Activated naive CD4-positive, alpha-beta T cell treated with anti-CD3 and anti-CD28 coated beads, Interleukin-2, amount 50 U/mL, for 72 hours (primary cell): ENCODE measurements at regions not wholly inside any gene's neighbourhood (a gene's known extent, or its start where the extent isn't known, plus 50 kb on each side); places are given as distances from the start of the nearest gene placed in this dataset.

ENCODE experiments used
- ATAC-seq, 2 donors: fragments of 150-1000 bp; cut with Tn5 transposase; 2 replicates each; pipeline ENCODE4 v1.10.0; 2021; ENCODE audit warnings: mild to moderate bottlenecking in 2 of 2, moderate library complexity in 2 of 2
- DNase-seq, 2 donors: peaks; one replicate each; pipeline ENCODE4 v3.0.0; 2021 to 2022; ENCODE audit warnings: low spot score in 2 of 2
- H3K27ac Mint-ChIP-seq, 2 donors: one replicate each; pipeline ENCODE4 v1.8.0; 2022; ENCODE audit warnings: mild to moderate bottlenecking in 2 of 2, mixed read lengths in 2 of 2
- H3K36me3 Mint-ChIP-seq, 2 donors: one replicate each; pipeline ENCODE4 v1.8.0; 2022; ENCODE audit warnings: mixed read lengths in 2 of 2
- H3K9me3 Mint-ChIP-seq, 2 donors: one replicate each; pipeline ENCODE4 v1.8.0; 2022; ENCODE audit warnings: mixed read lengths in 2 of 2

DNA sequence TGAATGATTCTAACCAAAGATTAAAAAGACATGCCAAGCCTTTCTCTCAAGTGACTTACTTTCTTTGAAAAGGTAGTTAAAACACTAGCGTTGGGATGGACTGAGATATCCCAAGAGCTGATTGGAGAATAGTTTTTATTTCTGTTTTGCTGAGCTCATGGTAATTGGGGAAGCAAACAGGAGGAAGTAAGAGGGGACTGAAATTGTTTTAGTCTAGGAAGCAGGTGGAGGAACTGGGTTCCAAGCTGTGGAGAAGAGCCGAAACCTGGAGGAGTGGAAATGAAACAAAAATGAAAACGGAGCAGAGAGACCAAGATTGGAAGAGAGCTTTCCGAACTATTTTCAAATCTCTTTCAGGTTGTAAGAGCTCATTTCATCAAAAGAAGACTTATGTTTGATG lies 59.9 kb upstream of the TENT5A start:
- Mint-ChIP-seq H3K27ac (no peak overlapping the region), H3K9me3 (no peaks in the 10 kb centered on the region), H3K36me3 (no peaks in the 10 kb centered on the region)
- DNase-seq: no peak
- no peak for ATAC-seq

DNA sequence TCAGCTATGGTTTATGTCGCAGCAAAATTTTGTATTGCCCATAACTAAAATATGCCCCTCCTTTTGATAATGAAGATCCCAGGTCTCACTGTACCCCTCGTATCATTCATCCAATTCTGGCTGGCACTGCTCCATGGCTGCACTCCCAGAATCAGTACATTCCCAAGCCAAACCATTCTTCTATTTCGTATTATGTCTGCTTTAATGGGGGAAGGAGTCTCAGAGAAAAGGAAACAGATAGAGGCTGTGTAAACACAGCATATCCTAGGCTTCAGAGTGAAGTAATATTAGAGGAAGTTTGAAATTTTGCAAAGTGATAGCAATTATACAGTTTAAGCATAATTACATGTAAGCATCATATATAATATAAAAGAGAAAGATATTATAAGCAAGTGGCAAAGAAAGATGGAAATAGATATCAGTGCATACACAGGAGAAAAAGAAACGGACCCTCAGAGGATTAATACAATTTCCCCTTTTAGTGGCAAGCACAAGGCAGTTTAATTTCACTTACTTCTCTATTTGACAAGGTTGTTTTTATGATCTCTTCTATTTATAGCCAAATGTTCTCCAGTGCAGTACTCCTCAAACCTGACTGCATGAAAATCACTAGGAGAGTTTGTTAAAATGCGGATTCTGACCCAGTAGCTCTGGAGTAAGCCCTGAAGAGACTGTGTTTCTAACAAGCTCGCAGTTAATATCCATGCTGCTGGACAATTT lies 56.5 kb upstream of the TENT5A start:
- DNase-seq (no peak), ATAC-seq (no peak)
- Mint-ChIP-seq H3K9me3 (no peaks in the 10 kb centered on the region), H3K27ac (no peak overlapping the region), H3K36me3 (no peaks in the 10 kb centered on the region)

GRCh38 chr6:81806793-81807565 lies 54.5 kb upstream of the TENT5A start:
- DNase-seq (no peak), ATAC-seq (no peak)
- Mint-ChIP-seq H3K27ac (no peak overlapping the region), H3K9me3 (no peaks in the 10 kb centered on the region), H3K36me3 (no peaks in the 10 kb centered on the region)

- no peaks in the 10 kb centered on the region for H3K36me3 Mint-ChIP-seq
- no peak for ATAC-seq
- H3K27ac Mint-ChIP-seq: no peak overlapping the region
- H3K9me3 Mint-ChIP-seq: no peaks in the 10 kb centered on the region
- no peak for DNase-seq
Observed at GRCh38 chr6:81802356-81802755, 49.9 kb upstream of the TENT5A start.
